Calu3 (cell line): ENCODE measurements at regions not wholly inside any gene's neighbourhood (a gene's known extent, or its start where the extent isn't known, plus 50 kb on each side); places are given as distances from the start of the nearest gene placed in this dataset.

Experiments
- BruUV-seq: library from RNA; stranded (reverse); fragments of 400-500 nt; replicated peaks from 2 replicates; lab custom pipeline; 2021; lab: Mats Ljungman, UMichigan
- CTCF ChIA-PET: fragments of 300-600 bp; sonication (Branson Sonifier 250); formaldehyde crosslinking; loops from one replicate; lab custom pipeline; 2022; ENCODE audit warnings: antibody characterized with exemption; lab: Charles Lee
- DNase-seq: peaks from one replicate; pipeline ENCODE4 v3.0.0; 2022
- H3K27ac Mint-ChIP-seq: one replicate; pipeline ENCODE4 v1.8.0; 2022; ENCODE audit warnings: mixed read lengths; ENCODE audit not compliant: unreplicated experiment
- H3K27me3 Mint-ChIP-seq: one replicate; pipeline ENCODE4 v1.8.0; 2022; ENCODE audit warnings: mixed read lengths; ENCODE audit not compliant: unreplicated experiment
- H3K36me3 Mint-ChIP-seq: one replicate; pipeline ENCODE4 v1.8.0; 2022; ENCODE audit warnings: mild to moderate bottlenecking, moderate library complexity, mixed read lengths; ENCODE audit not compliant: insufficient read depth, unreplicated experiment
- H3K4me1 Mint-ChIP-seq: one replicate; pipeline ENCODE4 v1.8.0; 2022; ENCODE audit warnings: mild to moderate bottlenecking, low read depth, mixed read lengths; ENCODE audit not compliant: unreplicated experiment
- H3K4me3 Mint-ChIP-seq: one replicate; pipeline ENCODE4 v1.8.0; 2022; ENCODE audit warnings: mild to moderate bottlenecking, low read depth, moderate library complexity, mixed read lengths; ENCODE audit not compliant: unreplicated experiment
- H3K9me3 Mint-ChIP-seq: one replicate; pipeline ENCODE4 v1.8.0; 2022; ENCODE audit warnings: low read depth, mixed read lengths; ENCODE audit not compliant: unreplicated experiment
- CTCF ChIP-seq: fragments of 200-600 bp; IDR thresholded peaks from one replicate; pipeline ENCODE4 v1.8.0; 2022; ENCODE audit warnings: antibody characterized with exemption; ENCODE audit not compliant: unreplicated experiment
- intact Hi-C: fragments of 100-400 bp; cut with micrococcal nuclease; formaldehyde crosslinking; loops from one replicate; pipeline ENCODE4 v1.10.0; 2022; ENCODE audit not compliant: unreplicated experiment

GRCh38 chr2:78940998-78941397, 84.5 kb upstream of the REG3G start:
- CTCF ChIA-PET, result no interaction called here
- BruUV-seq, result no TSS peak

GRCh38 chr2:78941751-78942150, 83.8 kb upstream of the REG3G start:
- intact Hi-C loops, result no loop called here
- Mint-ChIP-seq H3K9me3 (peaks cover 2% of the 10 kb centered on the region), H3K36me3 (no peaks in the 10 kb centered on the region), H3K4me1 (no peaks in the 10 kb centered on the region), H3K27me3 (no peaks in the 10 kb centered on the region), H3K4me3 (no peak overlapping the region), H3K27ac (no peak overlapping the region)
- no peak for TF ChIP-seq CTCF
- no peak for DNase-seq
- BruUV-seq, result no TSS peak
- CTCF ChIA-PET, result no interaction called here

More at GRCh38 chr2:78940998-78941397, 84.5 kb upstream of the REG3G start:
- Mint-ChIP-seq H3K27ac (no peak overlapping the region), H3K36me3 (no peaks in the 10 kb centered on the region), H3K4me3 (no peak overlapping the region), H3K4me1 (no peaks in the 10 kb centered on the region), H3K9me3 (peaks cover 2% of the 10 kb centered on the region), H3K27me3 (no peaks in the 10 kb centered on the region)
- intact Hi-C loops, result no loop called here
- TF ChIP-seq CTCF, result no peak
- DNase-seq, result no peak

GRCh38 chr2:78963881-78964280, 61.6 kb upstream of the REG3G start:
- Mint-ChIP-seq H3K4me3 (no peak overlapping the region), H3K27me3 (no peaks in the 10 kb centered on the region), H3K9me3 (peaks cover 6% of the 10 kb centered on the region), H3K4me1 (no peaks in the 10 kb centered on the region), H3K27ac (no peak overlapping the region), H3K36me3 (no peaks in the 10 kb centered on the region)
- no TSS peak for BruUV-seq
- CTCF ChIA-PET, result no interaction called here
- intact Hi-C loops, result no loop called here
- DNase-seq, result no peak
- TF ChIP-seq CTCF, result no peak

GRCh38 chr2:78967294-78967693, 58.2 kb upstream of the REG3G start:
- TF ChIP-seq CTCF, result no peak
- Mint-ChIP-seq H3K27ac (no peak overlapping the region), H3K4me1 (no peaks in the 10 kb centered on the region), H3K36me3 (no peaks in the 10 kb centered on the region), H3K27me3 (no peaks in the 10 kb centered on the region), H3K4me3 (no peak overlapping the region), H3K9me3 (peaks cover 4% of the 10 kb centered on the region)
- DNase-seq, result no peak
- intact Hi-C loops, result no loop called here
- no TSS peak for BruUV-seq
- CTCF ChIA-PET, result no interaction called here

GRCh38 chr2:78973630-78974029, 51.9 kb upstream of the REG3G start:
- Mint-ChIP-seq H3K27me3 (no peaks in the 10 kb centered on the region), H3K36me3 (no peaks in the 10 kb centered on the region), H3K4me3 (no peak overlapping the region), H3K9me3 (peaks cover 3% of the 10 kb centered on the region), H3K4me1 (no peaks in the 10 kb centered on the region), H3K27ac (no peak overlapping the region)
- BruUV-seq, result no TSS peak
- intact Hi-C loops, result no loop called here
- DNase-seq, result no peak
- TF ChIP-seq CTCF, result no peak
- CTCF ChIA-PET, result no interaction called here
